GM12872 (cell line): ENCODE measurements at regions not wholly inside any gene's neighbourhood (a gene's known extent, or its start where the extent isn't known, plus 50 kb on each side); places are given as distances from the start of the nearest gene placed in this dataset.

Experiments used
- CTCF ChIP-seq: IDR thresholded peaks from 3 replicates; pipeline ENCODE4 v1.5.1; 2011; ENCODE audit warnings: low read depth, mild to moderate bottlenecking, low read length, moderate library complexity; ENCODE audit not compliant: insufficient read depth

GRCh38 chr6:134381959-134382358 is 64.0 kb upstream of the SGK1 start:
- TF ChIP-seq CTCF = no peak

- no peak for TF ChIP-seq CTCF
Measured at GRCh38 chr6:134379599-134379998, 61.7 kb upstream of the SGK1 start.

GRCh38 chr6:134379076-134379475 is 61.2 kb upstream of the SGK1 start:
- no peak for TF ChIP-seq CTCF

- TF ChIP-seq CTCF = no peak
Measured at GRCh38 chr6:134378426-134378825, 60.5 kb upstream of the SGK1 start.

- TF ChIP-seq CTCF = no peak
Measured at GRCh38 chr6:134376785-134377184, 58.9 kb upstream of the SGK1 start.

- TF ChIP-seq CTCF = no peak
Measured at GRCh38 chr6:134375220-134375580, 57.3 kb upstream of the SGK1 start.

GRCh38 chr6:134374491-134375219 is 56.7 kb upstream of the SGK1 start:
- TF ChIP-seq CTCF = no peak
